Spleen (tissue), 11 donors: ENCODE measurements at regions not wholly inside any gene's neighbourhood (a gene's known extent, or its start where the extent isn't known, plus 50 kb on each side); places are given as distances from the start of the nearest gene placed in this dataset.
A peak's percentile ranks its signal among the peaks of the same experiment; 100 is the strongest.

Source experiments
- DNase-seq: peaks from one replicate; pipeline ENCODE4 v3.0.0-alpha.2; 2020
- H3K27ac ChIP-seq, 8 donors: fragments of 200-600 bp; sonication (generic) in 7 of 8; 1 replicate in 4 of 8; 2 replicates in 4 of 8; pipeline versions ENCODE4 v1.5.0 to v1.8.0; 2016 to 2021; ENCODE audit warnings: inconsistent platforms in 4 of 8, mild to moderate bottlenecking in 4 of 8, moderate library complexity in 1 of 8
- H3K27me3 ChIP-seq, 7 donors: fragments of 200-600 bp; sonication (generic) in 6 of 7; replicated peaks in 1 of 7; 1 replicate in 4 of 7; 2 replicates in 3 of 7; pipeline versions ENCODE4 v1.5.0 to v1.8.0; 2016 to 2021; ENCODE audit warnings: inconsistent platforms in 3 of 7, mild to moderate bottlenecking in 1 of 7
- H3K36me3 ChIP-seq, 6 donors: fragments of 200-600 bp; sonication (generic) in 5 of 6; 1 replicate in 4 of 6; 2 replicates in 2 of 6; pipeline versions ENCODE4 v1.5.0 to v1.8.0; 2016 to 2021; ENCODE audit warnings: inconsistent platforms in 2 of 6
- H3K4me1 ChIP-seq, 6 donors: fragments of 200-600 bp; sonication (generic) in 5 of 6; 1 replicate in 3 of 6; 2 replicates in 3 of 6; pipeline versions ENCODE4 v1.5.0 to v1.8.0; 2016 to 2021; ENCODE audit warnings: inconsistent platforms in 3 of 6
- H3K4me3 ChIP-seq, 8 donors: fragments of 200-600 bp; sonication (generic) in 7 of 8; 1 replicate in 4 of 8; 2 replicates in 4 of 8; pipeline versions ENCODE4 v1.5.0 to v1.8.0; 2016 to 2021; ENCODE audit warnings: inconsistent platforms in 4 of 8, mild to moderate bottlenecking in 4 of 8, moderate library complexity in 2 of 8
- H3K9me3 ChIP-seq, 8 donors: fragments of 200-600 bp; sonication (generic) in 7 of 8; 1 replicate in 4 of 8; 2 replicates in 4 of 8; pipeline versions ENCODE4 v1.5.0 to v1.8.0; 2016 to 2021; ENCODE audit warnings: inconsistent platforms in 4 of 8
- CTCF ChIP-seq, 11 experiments: fragments of 200-600 bp in 7 of 11; fragments of 450-650 bp in 4 of 11; sonication (generic) in 4 of 11; IDR thresholded peaks in 8 of 11; conservative IDR thresholded peaks in 3 of 11; 1 replicate in 7 of 11; 2 replicates in 4 of 11; pipeline versions ENCODE4 v1.4.0 to v1.8.0; 2016 to 2021; ENCODE audit warnings: antibody characterized with exemption in 11 of 11, inconsistent platforms in 4 of 11, mild to moderate bottlenecking in 1 of 11
- POLR2A ChIP-seq, 3 donors: fragments of 450-650 bp; IDR thresholded peaks; one replicate each; pipeline ENCODE4 v1.5.1; 2017; ENCODE audit warnings: antibody characterized with exemption in 3 of 3, mild to moderate bottlenecking in 1 of 3
- POLR2AphosphoS5 ChIP-seq, 3 donors: sonication (generic); formaldehyde crosslinking; IDR thresholded peaks; one replicate each; pipeline ENCODE4 v1.5.1; 2017; ENCODE audit warnings: antibody characterized with exemption in 3 of 3
- WGBS, 5 donors: extraction: QIAGEN DNeasy Blood & Tissue Kit in 3 of 5; methylation state at CpG; one replicate each; pipeline versions ENCODE4 v1.1.5 to v1.1.7; 2013 to 2018; 5-methylcytosine and 5-hydroxymethylcytosine counted together
- intact Hi-C: fragments of 100-400 bp; cut with DNase I; formaldehyde crosslinking; loops from one replicate; pipeline ENCODE4 v1.15.0; 2023; ENCODE audit warnings: low total_unique reads
- donor health status: healthy with polysubstance abuse.
- donor health status: DM: no; HTN: no; CAD: no; lungs with moderate emphysema.
- donor health status: DM: no; HTN: no; CAD: no.
- donor health status: Bipolar disorder and iron deficiency.
- donor health status: healthy.
- donor health status: DM: no; HTN: no; CAD: no.
- donor health status: DM: yes; HTN: yes; CAD: no.

- no peak overlapping the region for H3K4me3 ChIP-seq
- no peak overlapping the region for H3K27ac ChIP-seq
- peaks cover 0 to 32% (median 26%) of the 10 kb centered on the region in 8 donors for H3K9me3 ChIP-seq
- peak; percentile 62 for DNase-seq
- no peak for TF ChIP-seq POLR2AphosphoS5 (IDR thresholded peaks at IDR 0.05)
- intact Hi-C loops: no loop called here
- peaks cover 0 to 19% (median 1%) of the 10 kb centered on the region in 6 donors for H3K4me1 ChIP-seq
- 92 to 98% (median 95%) methylated on average over 8 to 14 of the region's 14 CpGs for WGBS, 5 donors
- peaks cover 0 to 41% (median 10%) of the 10 kb centered on the region in 7 donors for H3K27me3 ChIP-seq
- H3K36me3 ChIP-seq: no peaks in the 10 kb centered on the region
Observed at GRCh38 chr7:157470017-157470322, 133.2 kb downstream of the DNAJB6 start.

GRCh38 chr7:157470701-157471131 is 133.9 kb downstream of the DNAJB6 start:
- Histone ChIP-seq H3K9me3 (peaks cover 0 to 32% (median 26%) of the 10 kb centered on the region in 8 donors), H3K4me3 (no peak overlapping the region), H3K27ac (peak overlapping the region in 2 of 8 donors; percentile 57 to 73), H3K36me3 (no peaks in the 10 kb centered on the region), H3K4me1 (peaks cover 0 to 19% (median 1%) of the 10 kb centered on the region in 6 donors), H3K27me3 (peaks cover 0 to 33% (median 3%) of the 10 kb centered on the region in 7 donors)
- no peak for TF ChIP-seq POLR2AphosphoS5 (IDR thresholded peaks at IDR 0.05)
- no peak for TF ChIP-seq POLR2A (IDR thresholded peaks at IDR 0.05)
- no peak for TF ChIP-seq CTCF (IDR thresholded peaks at IDR 0.05 in 8 of 11, conservative IDR thresholded peaks at IDR 0.05 in 3 of 11)
- intact Hi-C loops: no loop called here
- peak; percentile 70 for DNase-seq
- 90 to 96% (median 95%) methylated on average over 14 to 17 of the region's 17 CpGs for WGBS, 5 donors

GRCh38 chr7:157471259-157472125 is 134.7 kb downstream of the DNAJB6 start:
- Histone ChIP-seq H3K4me1 (peaks cover 0 to 19% (median 1%) of the 10 kb centered on the region in 6 donors), H3K27ac (peak overlapping the region in 4 of 8 donors; percentile 43 to 73 (median 50)), H3K9me3 (peaks cover 0 to 32% (median 26%) of the 10 kb centered on the region in 8 donors), H3K27me3 (peaks cover 0 to 25% (median 2%) of the 10 kb centered on the region in 7 donors), H3K4me3 (no peak overlapping the region), H3K36me3 (no peaks in the 10 kb centered on the region)
- intact Hi-C loops: no loop called here
- WGBS, 5 donors: 63 to 71% (median 65%) methylated on average over 7 to 11 of the region's 11 CpGs
- no peak for TF ChIP-seq CTCF (IDR thresholded peaks at IDR 0.05 in 8 of 11, conservative IDR thresholded peaks at IDR 0.05 in 3 of 11)
- no peak for TF ChIP-seq POLR2A (IDR thresholded peaks at IDR 0.05)
- no peak for TF ChIP-seq POLR2AphosphoS5 (IDR thresholded peaks at IDR 0.05)
- DNase-seq: peak; percentile 68

GRCh38 chr7:157472311-157473050 is 135.7 kb downstream of the DNAJB6 start:
- Histone ChIP-seq H3K4me3 (no peak overlapping the region), H3K36me3 (no peaks in the 10 kb centered on the region), H3K4me1 (peaks cover 0 to 20% (median 1%) of the 10 kb centered on the region in 6 donors), H3K9me3 (peaks cover 0 to 32% (median 26%) of the 10 kb centered on the region in 8 donors), H3K27me3 (peaks cover 0 to 15% (median 0%) of the 10 kb centered on the region in 7 donors), H3K27ac (peak overlapping the region in 4 of 8 donors; percentile 43 to 73 (median 50))
- intact Hi-C loops: no loop called here
- no peak for TF ChIP-seq POLR2A (IDR thresholded peaks at IDR 0.05)
- TF ChIP-seq POLR2AphosphoS5 (IDR thresholded peaks at IDR 0.05): no peak
- TF ChIP-seq CTCF (IDR thresholded peaks at IDR 0.05 in 8 of 11, conservative IDR thresholded peaks at IDR 0.05 in 3 of 11): no peak
- DNase-seq: peak; percentile 61
- WGBS, 5 donors: 67 to 78% (median 74%) methylated on average over 10 of the region's 10 CpGs
